HEK293 (cell line): ENCODE measurements at regions not wholly inside any gene's neighbourhood (a gene's known extent, or its start where the extent isn't known, plus 50 kb on each side); places are given as distances from the start of the nearest gene placed in this dataset.

Experiments
- PBX3 ChIP-seq: sonication (generic); formaldehyde crosslinking; IDR thresholded peaks from 2 replicates; pipeline ENCODE4 v1.8.1; 2022; ENCODE audit warnings: mild to moderate bottlenecking, moderate library complexity, missing genetic modification reagents
- TCF7L2 ChIP-seq: IDR thresholded peaks from 2 replicates; pipeline ENCODE4 v1.6.1; 2011; ENCODE audit warnings: low read depth, mild to moderate bottlenecking, inconsistent platforms, low read length, moderate library complexity, borderline replicate concordance
- ZNF274 ChIP-seq, 2 experiments: fragments of 200-500 bp in 1 of 2; fragments of 450-650 bp in 1 of 2; sonication (Bioruptor generic) in 1 of 2; formaldehyde crosslinking in 1 of 2; IDR thresholded peaks; 2 replicates each; pipeline versions ENCODE4 v1.5.1 to v1.6.1; 2014 to 2016; ENCODE audit warnings: borderline replicate concordance in 1 of 2, inconsistent platforms in 1 of 2, low read length in 1 of 2, missing biosample characterization in 1 of 2, missing genetic modification characterization in 1 of 2
- ZNF37A ChIP-seq: fragments of 450-650 bp; IDR thresholded peaks from 2 replicates; pipeline ENCODE4 v1.5.1; 2018; ENCODE audit warnings: missing biosample characterization, missing genetic modification characterization
- ZNF777 ChIP-seq: fragments of 450-650 bp; formaldehyde crosslinking; IDR thresholded peaks from 2 replicates; pipeline ENCODE4 v1.5.1; 2017; ENCODE audit warnings: missing biosample characterization, missing genetic modification characterization, borderline replicate concordance

- TF ChIP-seq ZNF777 (tag by site-specific recombination) (no peak), PBX3 (CRISPR knock-in tag) (no peak), ZNF274 (IDR thresholded peaks at IDR 0.05; ENCODE audit: low read length) (no peak), ZNF274 (tag by site-specific recombination; IDR thresholded peaks at IDR 0.05; ENCODE audit: borderline replicate concordance) (no peak), ZNF37A (tag by site-specific recombination) (no peak), TCF7L2 (no peak)
Measured at GRCh38 chr9:99437145-99437544, 215.1 kb downstream of the SEC61B start.
